GM23338 (cell line): ENCODE measurements at regions not wholly inside any gene's neighbourhood (a gene's known extent, or its start where the extent isn't known, plus 50 kb on each side); places are given as distances from the start of the nearest gene placed in this dataset.

Experiments used
- CREB1 ChIP-seq: fragments of 250-450 bp; sonication (Bioruptor Pico); IDR thresholded peaks from 2 replicates; pipeline ENCODE4 v1.5.0; 2020; ENCODE audit warnings: low read depth, mild to moderate bottlenecking, moderate library complexity
- CTCF ChIP-seq, 2 experiments: fragments of 200-600 bp in 1 of 2; sonication (generic) in 1 of 2; conservative IDR thresholded peaks; 2 replicates each; pipeline versions ENCODE4 v1.5.1 to v1.6.1; 2016 to 2017; ENCODE audit warnings: antibody characterized with exemption in 2 of 2, low read depth in 2 of 2, mild to moderate bottlenecking in 2 of 2, moderate library complexity in 1 of 2
- ETS1 ChIP-seq: IDR thresholded peaks from 2 replicates; pipeline ENCODE4 v1.6.1; 2016; ENCODE audit warnings: antibody characterized with exemption
- EZH2 ChIP-seq: fragments of 200-600 bp; sonication (generic); IDR thresholded peaks from one replicate; pipeline ENCODE4 v1.8.0; 2017; ENCODE audit warnings: antibody characterized with exemption, mild to moderate bottlenecking, low read depth; ENCODE audit not compliant: unreplicated experiment
- EZH2phosphoT487 ChIP-seq: fragments of 200-600 bp; sonication (generic); IDR thresholded peaks from one replicate; pipeline ENCODE4 v1.8.1; 2018; ENCODE audit warnings: antibody characterized with exemption; ENCODE audit not compliant: unreplicated experiment
- JUNB ChIP-seq: IDR thresholded peaks from one replicate; pipeline ENCODE4 v1.6.1; 2016; ENCODE audit warnings: antibody characterized with exemption; ENCODE audit not compliant: unreplicated experiment
- NANOG ChIP-seq: IDR thresholded peaks from 2 replicates; pipeline ENCODE4 v1.6.1; 2016; ENCODE audit warnings: antibody characterized with exemption, borderline replicate concordance
- POLR2AphosphoS5 ChIP-seq: IDR thresholded peaks from 2 replicates; pipeline ENCODE4 v1.6.1; 2016; ENCODE audit warnings: antibody characterized with exemption, low read depth
- ZNF114 ChIP-seq: fragments of 250-450 bp; sonication (Bioruptor Pico); IDR thresholded peaks from 2 replicates; pipeline ENCODE4 v1.5.0; 2020; ENCODE audit warnings: mild to moderate bottlenecking, moderate library complexity
- TF ChIP-seq, protein P1 (sequence below): IDR thresholded peaks from one replicate; pipeline ENCODE4 v1.6.1; 2018; ENCODE audit warnings: antibody characterized with exemption; ENCODE audit not compliant: unreplicated experiment

DNA sequence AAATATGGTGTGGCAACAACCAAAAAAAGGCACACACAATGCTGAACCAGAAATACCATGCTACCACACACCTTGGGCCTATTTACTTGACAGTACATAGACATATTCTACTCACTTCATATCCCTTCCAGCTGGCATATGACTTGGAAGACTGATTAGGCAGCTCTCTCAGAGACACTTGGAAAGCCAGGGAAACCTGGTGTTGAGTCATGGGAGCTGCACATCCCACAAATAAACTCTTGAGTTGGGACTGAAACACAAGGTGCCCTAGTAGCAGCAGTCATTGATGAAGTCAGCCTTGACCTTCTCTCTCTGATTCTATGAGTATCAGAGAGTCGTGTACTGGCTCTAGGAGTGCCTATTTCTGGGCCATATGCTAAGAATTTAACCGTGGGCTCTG, 776.6 kb upstream of the LCORL start:
- TF ChIP-seq CTCF (conservative IDR thresholded peaks at IDR 0.05; ENCODE audit: low read depth in 2 of 2) (no peak), POLR2AphosphoS5 (no peak), EZH2 (no peak), ETS1 (no peak), CREB1 (CRISPR knock-in tag) (no peak), EZH2phosphoT487 (no peak), NANOG (no peak), JUNB (no peak), ZNF114 (CRISPR knock-in tag) (no peak)
- TF ChIP-seq, protein P1, sequence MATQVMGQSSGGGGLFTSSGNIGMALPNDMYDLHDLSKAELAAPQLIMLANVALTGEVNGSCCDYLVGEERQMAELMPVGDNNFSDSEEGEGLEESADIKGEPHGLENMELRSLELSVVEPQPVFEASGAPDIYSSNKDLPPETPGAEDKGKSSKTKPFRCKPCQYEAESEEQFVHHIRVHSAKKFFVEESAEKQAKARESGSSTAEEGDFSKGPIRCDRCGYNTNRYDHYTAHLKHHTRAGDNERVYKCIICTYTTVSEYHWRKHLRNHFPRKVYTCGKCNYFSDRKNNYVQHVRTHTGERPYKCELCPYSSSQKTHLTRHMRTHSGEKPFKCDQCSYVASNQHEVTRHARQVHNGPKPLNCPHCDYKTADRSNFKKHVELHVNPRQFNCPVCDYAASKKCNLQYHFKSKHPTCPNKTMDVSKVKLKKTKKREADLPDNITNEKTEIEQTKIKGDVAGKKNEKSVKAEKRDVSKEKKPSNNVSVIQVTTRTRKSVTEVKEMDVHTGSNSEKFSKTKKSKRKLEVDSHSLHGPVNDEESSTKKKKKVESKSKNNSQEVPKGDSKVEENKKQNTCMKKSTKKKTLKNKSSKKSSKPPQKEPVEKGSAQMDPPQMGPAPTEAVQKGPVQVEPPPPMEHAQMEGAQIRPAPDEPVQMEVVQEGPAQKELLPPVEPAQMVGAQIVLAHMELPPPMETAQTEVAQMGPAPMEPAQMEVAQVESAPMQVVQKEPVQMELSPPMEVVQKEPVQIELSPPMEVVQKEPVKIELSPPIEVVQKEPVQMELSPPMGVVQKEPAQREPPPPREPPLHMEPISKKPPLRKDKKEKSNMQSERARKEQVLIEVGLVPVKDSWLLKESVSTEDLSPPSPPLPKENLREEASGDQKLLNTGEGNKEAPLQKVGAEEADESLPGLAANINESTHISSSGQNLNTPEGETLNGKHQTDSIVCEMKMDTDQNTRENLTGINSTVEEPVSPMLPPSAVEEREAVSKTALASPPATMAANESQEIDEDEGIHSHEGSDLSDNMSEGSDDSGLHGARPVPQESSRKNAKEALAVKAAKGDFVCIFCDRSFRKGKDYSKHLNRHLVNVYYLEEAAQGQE, result no peak
